Stimulated activated CD4-positive, alpha-beta T cell treated with anti-CD3 and anti-CD28 coated beads, TNF-alpha, amount 100 ng/mL, for 1 hour (primary cell): ENCODE measurements at regions not wholly inside any gene's neighbourhood (a gene's known extent, or its start where the extent isn't known, plus 50 kb on each side); places are given as distances from the start of the nearest gene placed in this dataset.

Experiments used
- DNase-seq, 3 donors: peaks; one replicate each; pipeline ENCODE4 v3.0.0-alpha.2; 2020; ENCODE audit warnings: low read depth in 3 of 3, low spot score in 1 of 3

DNA sequence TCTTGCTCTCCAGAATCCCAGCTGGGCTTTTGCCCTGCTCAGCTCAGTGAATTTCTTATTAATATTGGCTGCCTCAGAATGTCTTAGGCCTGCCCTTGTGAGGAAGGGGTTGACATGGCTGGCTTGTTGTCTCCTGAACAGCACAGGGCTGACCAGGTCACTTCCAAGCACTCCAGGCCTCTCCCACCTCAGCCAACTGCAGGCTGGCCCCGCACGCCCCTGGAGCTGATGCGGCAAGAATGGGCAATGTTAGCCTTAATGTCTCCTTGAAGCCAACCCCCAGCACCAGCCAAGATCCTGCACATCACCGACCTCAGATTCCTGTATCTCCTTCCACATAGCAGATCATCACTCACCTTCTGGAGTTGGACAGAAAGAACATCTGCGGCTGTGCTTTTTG is 598.6 kb downstream of the AJAP1 start:
- no peak for DNase-seq

DNA sequence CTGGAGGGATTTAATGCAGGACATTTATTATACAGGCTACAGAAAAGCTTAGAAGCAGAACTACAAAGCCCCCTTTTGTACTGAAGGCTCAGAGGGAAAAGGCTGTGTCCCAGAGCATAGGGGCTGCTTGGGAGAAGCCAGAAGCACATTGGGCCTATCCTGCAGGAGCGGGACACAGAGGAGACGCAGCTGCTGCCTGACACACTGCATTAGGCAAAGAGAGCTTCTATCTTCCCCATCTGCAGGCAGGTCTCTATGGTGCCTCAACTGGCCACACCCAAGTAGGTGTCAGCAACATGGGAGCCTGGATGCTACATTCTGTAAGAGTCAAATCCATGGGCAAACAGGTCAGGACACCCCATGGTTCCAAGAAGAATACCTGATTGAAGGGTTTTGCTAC is 595.9 kb downstream of the AJAP1 start:
- no peak for DNase-seq

DNA sequence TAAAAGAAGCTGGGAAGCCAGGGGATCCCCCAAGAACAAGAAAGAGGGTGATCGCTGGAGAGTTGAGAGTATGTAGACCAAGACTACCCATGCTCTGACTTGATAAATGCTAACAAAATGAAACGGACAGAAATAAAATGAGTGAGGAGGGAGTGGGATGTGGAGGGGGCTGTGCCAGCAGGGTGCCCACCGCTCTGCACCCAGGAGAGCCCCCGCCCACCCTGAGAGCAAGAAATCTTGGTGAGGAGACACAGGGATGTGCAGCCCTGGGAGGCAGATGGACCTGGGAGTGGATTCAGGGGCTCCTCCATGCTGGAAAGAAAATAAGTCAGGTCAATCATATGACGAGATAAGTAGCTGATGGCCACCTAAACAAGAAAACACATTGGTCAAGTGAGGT is 590.9 kb downstream of the AJAP1 start:
- DNase-seq: no peak

DNA sequence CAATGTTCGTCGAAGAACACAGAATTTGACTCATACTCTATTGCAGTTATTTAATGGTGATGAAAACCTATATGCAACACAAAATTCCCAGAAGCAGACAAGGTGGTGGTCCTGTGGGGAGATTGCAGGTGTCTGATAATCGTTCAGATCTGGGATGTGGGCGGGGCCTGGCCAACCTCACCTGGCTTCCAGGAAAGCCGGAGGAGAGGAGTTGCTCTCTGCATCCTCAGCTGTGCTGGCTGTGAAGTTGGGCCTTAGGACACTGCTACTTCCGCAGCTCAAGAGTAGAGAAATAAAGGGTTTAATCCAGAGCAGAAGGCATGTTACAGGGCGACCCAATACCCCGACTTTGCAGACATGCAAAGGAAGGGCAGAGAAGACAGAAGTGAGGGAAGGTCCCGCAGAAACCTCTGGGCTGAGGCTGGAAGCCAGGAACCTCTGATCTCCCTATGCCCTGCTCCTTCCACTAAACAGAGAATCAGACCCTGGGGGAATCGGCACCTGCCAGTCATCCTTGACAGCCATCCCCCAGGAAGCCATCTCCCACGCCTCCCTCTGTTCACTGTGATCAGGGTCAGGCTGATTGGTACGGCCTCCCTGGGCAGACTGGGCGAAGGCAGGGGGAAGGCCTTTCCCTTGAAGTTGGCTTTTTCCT is 590.3 kb downstream of the AJAP1 start:
- no peak for DNase-seq

DNA sequence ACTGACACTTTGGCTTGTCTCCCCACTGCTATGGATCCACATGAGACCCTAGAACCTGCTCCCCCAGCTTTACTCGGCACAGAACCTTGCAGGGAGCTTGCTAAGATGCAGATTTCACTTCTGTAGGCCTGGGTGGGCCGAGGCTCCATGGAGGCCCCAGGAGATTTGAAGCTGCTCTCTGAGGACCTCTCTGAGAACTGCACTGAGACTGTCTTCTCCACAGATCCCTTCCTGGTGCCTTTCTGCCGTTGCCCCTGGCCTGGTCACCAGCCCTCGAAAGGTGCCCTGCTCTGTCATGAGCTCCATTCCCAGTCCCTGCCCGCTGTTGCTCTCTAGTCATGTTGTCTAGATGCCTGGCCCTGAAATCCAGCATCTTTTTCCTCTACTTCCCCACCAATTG is 588.4 kb downstream of the AJAP1 start:
- DNase-seq: no peak

DNA sequence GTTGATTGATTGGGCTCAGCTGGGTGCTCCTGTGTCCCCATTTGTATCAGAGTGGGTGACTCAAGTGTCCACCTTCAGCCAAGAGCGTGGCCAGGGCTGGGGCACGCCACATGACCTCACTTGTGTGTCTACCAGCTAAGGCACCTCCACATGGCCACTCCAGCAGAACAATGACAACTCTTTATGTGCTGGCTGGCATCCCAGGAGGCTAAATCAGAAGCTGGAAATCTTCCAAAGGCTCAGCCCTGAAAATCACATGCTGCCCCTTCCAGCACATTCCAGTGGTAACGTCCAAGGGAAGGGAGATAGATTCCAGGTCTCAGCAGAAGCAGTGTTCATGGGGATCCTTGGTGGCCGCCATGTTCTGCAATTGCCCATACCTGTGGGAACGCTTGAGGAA is 585.5 kb downstream of the AJAP1 start:
- no peak for DNase-seq

DNA sequence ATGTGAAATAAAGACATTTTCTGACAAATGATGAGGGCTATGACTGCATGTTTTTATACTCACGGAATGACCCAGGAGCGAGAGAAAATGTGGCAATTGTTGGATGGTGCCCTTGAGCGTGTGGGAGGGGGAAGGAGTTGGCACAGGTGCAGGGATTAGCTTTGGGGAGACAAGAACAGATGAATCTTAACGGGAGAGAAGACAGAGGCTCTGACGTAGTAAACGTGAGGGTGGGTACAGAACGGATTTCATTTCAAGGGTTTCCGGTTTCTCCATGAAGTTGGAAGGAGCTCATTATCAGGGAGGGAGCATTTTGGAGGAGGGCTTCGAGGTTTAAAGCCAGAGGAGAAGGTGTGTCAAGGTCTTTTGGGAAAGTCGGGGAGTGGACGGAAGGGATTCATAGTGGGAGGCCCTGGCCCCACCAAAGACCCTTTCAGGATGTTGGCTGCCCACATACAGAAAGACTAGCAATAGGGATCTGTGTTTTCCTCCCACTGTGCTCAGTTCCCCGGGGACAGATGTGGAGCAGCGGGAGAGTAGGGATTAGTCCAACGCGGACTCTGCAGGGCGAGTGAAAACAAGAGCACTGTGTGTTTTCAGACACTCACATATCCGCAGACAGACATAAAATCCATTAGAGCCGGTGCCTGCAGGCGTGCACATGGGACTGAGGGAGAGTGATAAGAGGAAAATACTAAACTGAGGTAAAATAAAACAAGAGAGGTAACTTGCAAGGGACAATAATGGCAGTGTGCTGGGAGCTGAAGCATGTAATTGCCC is 584.1 kb downstream of the AJAP1 start:
- no peak for DNase-seq

DNA sequence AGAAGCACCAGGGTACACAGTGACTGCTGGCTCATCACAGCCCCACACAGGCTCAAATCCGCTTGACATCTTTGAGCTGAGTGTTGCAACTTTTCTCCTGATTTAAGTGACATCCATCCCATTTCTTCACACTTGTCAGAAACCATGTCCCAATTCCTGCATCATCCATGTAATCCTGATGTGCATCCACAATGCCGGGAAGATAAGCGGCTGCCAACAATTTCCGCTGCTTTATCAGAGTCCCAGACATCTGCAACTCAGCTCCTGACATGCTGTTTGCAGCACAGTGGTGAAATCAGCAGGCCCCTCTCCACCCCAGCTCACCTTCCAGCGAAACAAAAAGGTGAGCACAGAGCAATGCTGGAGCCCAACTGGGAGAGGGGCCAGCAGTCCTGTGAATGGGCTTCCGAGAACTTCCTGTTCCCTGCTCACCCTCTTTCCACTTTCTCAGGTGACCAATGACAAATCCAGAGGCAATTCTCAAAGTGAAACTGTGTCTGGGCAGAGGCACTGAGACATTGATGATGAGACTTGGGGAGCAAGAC is 581.0 kb downstream of the AJAP1 start:
- no peak for DNase-seq

DNA sequence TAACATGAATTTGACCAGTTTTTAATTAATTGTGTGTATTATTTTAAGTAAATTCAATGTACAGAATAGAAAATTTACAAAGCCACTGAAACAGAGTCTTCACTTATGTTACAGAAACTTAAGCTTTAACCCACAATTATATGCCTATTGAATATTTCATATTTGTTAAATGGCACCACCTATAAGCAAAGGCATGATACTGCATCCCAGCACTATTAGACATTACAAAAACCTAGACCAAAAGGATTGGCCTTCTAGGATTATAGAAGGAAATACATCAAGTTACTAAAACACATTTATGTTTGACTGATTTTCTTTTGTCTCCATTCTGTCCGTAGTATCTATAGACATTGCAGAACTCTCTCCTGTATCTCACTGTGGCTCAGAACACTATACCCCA is 578.1 kb downstream of the AJAP1 start:
- no peak for DNase-seq

DNA sequence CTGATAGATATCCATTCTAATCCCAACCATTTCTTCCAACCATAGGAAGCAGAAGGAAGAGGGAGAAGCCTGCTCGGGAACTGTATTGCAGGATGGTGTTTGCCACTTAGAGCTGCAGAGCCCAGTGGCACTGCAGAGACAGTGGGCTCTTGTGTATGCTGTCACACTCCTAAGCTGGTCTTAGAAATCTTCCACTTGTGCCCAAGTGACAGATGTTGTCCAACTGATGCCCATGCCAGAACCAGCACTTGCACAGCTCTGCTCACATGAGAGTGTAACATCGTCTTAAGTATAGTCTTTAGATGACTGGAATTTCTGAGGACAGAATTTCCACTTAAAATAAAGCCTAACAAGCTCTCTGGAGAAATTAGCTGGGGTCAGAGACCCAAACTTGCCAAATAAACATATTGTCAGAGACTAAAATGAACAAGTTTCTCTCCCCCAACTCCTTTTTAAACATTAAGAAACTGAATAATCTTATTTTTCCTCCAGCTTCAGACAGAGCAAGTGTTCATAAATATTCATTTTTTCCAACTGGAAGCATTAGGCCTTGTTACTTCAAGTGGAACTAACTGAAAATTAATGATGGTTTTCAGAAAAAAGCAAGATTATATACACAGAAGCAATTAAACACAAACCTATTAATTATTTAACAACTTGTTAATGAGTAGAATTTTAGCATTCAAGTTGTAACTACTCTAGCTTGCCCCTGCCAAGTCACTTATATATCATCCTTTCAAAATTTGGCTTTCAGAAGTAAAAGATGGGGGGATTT is 577.3 kb downstream of the AJAP1 start:
- no peak for DNase-seq

DNA sequence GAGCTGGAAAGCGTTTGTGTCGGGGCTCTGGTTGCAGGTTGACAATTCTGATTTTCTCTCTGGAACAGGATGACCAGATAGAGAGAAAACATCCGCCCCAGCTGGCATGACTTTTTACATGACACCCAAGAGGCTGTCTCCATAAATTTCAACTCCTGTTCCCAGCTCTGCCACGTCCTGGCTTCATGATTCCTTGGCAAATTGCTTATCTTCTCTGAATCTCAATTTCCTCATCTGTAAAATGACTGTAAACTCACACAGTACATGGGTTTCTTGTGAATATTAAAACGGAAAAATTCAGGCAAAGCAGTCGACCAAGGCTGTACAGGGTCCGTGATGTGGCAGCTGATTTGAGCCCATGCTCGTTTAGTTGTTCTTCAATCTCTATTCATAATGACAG is 572.7 kb downstream of the AJAP1 start:
- no peak for DNase-seq

DNA sequence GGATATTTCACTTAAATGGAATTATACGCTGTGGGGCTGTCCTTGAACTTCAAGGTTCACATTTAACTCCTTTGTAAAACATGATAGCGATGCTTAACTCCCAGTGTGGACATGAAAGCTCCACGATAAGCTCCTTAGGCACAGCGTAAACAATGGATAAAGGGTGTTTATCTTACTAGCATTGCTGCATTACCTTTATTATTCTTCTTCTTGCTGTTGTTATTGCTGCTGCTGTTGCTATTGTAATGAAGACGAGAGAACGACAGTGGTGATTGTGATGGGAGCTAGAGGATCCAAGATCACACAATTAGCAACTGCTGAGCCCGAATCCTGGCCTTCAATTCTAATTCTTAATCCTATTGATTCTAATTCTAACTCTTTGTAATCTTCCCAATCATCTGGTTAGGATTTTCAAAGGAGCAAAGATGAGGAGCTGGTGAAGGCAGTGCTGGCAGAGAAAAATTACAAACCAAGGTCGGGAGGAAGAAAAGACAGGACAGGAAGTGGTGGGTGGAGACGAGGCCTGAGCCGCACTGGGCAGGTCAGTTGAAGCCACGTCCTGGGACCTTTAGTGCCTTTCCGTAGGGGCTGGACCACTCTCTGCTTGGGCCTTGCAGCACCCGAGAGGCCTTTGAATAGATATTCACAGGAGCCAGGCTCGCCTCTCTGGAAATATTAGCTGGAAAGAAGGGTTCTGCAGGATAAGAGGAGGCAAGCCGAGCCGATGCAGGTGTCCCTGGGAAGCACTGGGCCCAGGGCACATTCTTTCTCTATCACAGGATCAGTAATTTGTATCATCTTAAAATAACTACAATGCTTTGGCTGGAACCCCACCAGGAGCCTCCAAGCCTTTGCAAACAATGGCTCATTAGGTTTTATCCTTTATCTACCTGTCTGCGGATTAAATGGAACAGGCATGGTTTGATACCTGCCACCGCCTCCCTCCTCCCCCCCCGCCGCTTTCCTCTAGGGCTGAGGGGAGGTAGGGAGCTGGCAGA is 571.6 kb downstream of the AJAP1 start:
- DNase-seq: no peak

DNA sequence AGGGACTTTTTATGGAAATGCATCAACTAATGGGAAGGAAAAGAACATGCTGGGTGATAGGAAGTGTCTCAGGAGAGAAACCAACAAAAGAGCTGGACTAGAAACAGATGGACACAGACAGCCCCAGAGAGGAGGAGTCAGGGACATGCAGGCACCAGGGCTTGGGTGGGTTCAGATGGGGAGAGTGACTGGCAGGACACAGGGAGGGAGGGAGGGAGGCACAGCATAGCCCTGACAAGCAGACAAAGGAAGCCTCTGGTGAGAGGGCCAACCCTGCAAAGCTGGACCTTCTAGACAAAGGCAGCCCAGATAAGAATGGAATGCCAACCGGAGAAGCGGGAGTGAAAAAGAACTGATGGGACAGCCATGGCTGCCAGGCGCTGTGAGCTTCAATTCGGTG is 568.8 kb downstream of the AJAP1 start:
- DNase-seq: no peak

DNA sequence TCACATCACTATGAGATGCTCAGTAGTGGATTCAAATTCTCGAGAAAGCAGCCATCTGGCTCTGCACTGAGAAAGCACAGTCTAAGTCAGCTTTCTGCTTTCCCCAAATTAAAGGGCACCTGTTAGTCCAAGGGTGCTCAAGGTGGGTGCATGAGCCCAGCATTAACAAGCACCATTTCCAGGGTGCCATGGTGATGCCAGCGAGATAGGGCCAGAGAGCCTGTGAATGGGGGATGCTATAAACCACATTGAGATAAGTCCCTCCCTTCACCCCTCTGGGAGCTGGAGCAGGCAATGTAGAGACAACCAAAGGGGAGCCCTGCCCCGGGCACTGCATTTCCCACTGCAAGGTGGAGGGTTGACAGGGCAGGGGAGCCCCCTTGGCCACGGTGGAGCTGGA is 568.2 kb downstream of the AJAP1 start:
- DNase-seq: no peak

DNA sequence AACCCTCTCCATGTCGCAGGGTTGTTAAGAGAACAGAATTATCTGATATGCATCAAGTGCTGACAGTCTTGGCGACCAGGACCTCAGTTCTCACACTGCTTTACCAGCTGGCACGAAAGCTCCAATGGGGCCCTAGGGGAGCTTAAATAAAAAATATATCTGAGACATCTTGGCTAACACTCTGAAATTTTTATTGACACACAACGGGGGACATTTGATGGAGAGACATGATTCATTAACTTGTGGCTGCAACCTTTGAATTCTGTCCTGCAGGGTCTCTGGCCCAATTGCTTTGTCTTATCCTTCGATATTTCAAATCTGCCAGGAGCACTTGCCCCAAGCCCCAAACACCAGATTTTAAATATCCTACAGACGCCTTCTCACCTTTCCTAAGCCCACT is 567.0 kb downstream of the AJAP1 start:
- DNase-seq: no peak

DNA sequence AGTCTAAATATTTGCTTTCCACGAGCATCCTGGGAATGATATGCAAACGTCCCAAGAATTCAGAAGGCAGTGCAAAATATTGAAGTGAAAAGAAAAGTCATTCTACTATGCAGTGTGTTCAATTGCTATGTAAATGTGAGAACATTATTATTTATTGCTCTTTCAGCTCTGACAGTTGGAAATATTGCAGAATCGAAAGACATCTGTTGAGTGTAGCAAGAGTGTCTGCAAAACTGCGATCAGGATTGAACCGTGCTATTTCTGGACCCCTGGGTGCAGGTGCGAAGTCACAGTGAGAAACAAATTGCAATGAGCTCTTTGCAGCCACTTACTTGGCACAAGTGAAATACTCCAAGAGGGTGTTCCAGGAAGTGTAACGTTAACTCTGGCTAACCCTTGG is 566.4 kb downstream of the AJAP1 start:
- no peak for DNase-seq

DNA sequence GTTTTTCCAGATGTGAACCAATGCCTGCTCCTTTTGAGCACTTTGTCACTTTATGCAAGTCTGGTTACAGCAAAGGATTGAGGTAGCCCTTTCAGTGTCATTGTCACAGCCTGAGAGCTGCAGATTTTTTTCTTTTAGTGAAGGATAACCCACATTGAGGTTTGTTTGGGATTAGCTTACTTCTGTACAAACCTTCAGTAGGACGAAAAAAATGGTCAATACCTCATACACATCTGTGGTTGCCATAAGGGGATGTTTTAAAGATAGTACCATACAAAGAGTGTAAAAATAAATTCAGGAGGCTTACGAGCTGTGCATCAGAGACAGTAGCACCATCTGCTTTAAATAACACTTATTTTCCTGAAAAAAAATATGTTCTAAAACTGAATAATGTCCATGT is 566.0 kb downstream of the AJAP1 start:
- no peak for DNase-seq

DNA sequence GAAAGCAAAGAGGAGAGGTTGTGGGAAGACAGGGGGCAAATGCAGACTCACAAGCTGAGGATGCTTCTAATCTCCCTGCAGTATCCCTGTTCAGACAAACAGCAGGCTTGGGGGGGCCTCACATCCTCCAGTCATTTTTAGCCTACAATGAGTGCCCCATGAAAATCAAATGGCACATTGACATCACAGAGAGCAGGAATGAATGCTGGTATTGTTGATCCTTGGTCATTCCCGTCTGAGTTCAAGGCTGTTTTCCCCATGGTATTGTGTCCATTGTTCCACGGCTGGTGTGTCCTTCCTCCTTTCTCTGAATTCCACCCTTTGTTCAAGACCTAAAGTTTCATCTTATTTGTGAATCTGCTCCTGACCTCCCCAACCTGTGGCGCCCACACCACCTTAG is 545.6 kb downstream of the AJAP1 start:
- DNase-seq: no peak

DNA sequence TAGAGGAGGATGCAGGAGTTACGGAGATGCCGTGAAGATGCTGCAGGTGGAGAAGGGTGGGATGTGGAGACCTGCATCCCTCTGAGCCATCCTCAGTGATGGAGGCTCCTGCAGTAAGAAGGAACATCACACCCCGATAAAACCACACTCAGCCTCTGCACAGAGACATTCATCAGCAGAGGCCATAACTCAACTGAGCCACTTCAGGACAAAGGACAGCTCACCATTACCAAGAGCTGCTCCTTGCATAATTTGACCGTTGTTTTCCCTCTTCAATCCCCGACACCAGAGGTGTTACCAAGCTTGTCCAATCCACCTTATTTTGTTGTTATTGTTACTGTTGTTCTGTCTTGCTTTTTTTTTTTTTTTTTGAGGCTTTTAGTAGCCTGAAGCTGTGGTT is 543.9 kb downstream of the AJAP1 start:
- no peak for DNase-seq

DNA sequence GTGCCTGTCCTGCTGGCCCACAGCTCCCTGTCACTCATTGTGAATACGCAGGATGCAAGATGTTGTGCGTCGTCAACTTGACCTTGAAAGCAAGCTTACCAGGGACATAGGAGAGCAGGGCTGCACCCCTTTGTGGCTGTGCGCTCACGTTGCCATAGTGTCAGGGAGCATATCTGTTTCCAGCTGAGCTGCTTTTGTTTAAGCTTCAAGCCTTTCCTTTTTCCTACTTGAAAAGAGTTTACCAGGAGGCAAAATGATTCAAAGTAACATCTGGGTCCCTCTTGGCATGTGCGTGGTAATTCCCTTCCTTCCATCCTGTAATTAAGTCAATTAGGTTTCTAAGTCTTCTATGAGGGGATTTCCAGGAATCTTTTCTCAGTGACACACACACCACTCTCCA is 537.1 kb downstream of the AJAP1 start:
- DNase-seq: no peak

DNA sequence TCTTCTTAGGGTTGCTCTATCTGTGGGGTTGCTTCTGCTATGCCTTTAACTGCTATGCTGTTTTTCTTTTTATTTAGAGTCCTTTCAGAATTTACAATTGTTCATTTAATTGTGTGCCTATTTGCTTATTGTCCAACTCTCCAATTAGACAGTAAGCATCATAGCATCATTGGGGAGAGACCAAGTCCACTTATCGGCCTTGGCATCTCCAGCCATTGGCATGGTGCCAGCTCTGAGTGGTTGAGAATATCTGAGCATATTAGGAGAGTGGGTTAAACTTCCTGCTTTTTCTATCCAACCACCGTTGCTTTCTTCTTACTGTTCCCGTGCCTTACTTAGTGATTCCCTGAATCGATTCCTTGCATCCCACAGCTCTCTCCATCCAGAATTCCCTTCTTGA is 535.0 kb downstream of the AJAP1 start:
- no peak for DNase-seq
